Activated CD8-positive, alpha-beta T cell treated with anti-CD3 and anti-CD28 coated beads for 36 hours (primary cell): ENCODE measurements at regions not wholly inside any gene's neighbourhood (a gene's known extent, or its start where the extent isn't known, plus 50 kb on each side); places are given as distances from the start of the nearest gene placed in this dataset.

Experiments used
- ATAC-seq: fragments of 200-7000 bp; cut with Tn5 transposase; one replicate; pipeline ENCODE4 v1.10.0; 2021; ENCODE audit warnings: mild to moderate bottlenecking, moderate library complexity
- CTCF ChIA-PET: fragments of 350-600 bp; sonication (Branson Sonifier 250); formaldehyde crosslinking; loops from one replicate; lab custom pipeline; 2021; ENCODE audit warnings: antibody characterized with exemption; lab: Charles Lee
- POLR2A ChIA-PET: fragments of 350-600 bp; sonication (Branson Sonifier 250); formaldehyde crosslinking; loops from one replicate; lab custom pipeline; 2021; ENCODE audit warnings: antibody characterized with exemption; lab: Charles Lee
- DNase-seq: peaks from one replicate; pipeline ENCODE4 v3.0.0-alpha.2; 2020
- H3K27ac Mint-ChIP-seq: one replicate; pipeline ENCODE4 v1.8.0; 2021; ENCODE audit warnings: mild to moderate bottlenecking, mixed read lengths
- H3K27me3 Mint-ChIP-seq: one replicate; pipeline ENCODE4 v1.8.0; 2021; ENCODE audit warnings: mixed read lengths
- H3K36me3 Mint-ChIP-seq: one replicate; pipeline ENCODE4 v1.8.0; 2021; ENCODE audit warnings: low read depth, mixed read lengths
- H3K4me1 Mint-ChIP-seq: one replicate; pipeline ENCODE4 v1.8.0; 2021; ENCODE audit warnings: low read depth, mixed read lengths
- H3K4me3 Mint-ChIP-seq: one replicate; pipeline ENCODE4 v1.8.0; 2021; ENCODE audit warnings: mild to moderate bottlenecking, moderate library complexity, mixed read lengths
- H3K9me3 Mint-ChIP-seq: one replicate; pipeline ENCODE4 v1.8.0; 2021; ENCODE audit warnings: mixed read lengths
- CTCF ChIP-seq: fragments of 200-600 bp; IDR thresholded peaks from one replicate; pipeline ENCODE4 v1.8.0; 2022; ENCODE audit warnings: antibody characterized with exemption, mild to moderate bottlenecking
- intact Hi-C: fragments of 100-400 bp; cut with micrococcal nuclease; formaldehyde crosslinking; loops from one replicate; pipeline ENCODE4 v1.10.0; 2022

GRCh38 chr15:96535148-96535547 lies 204.6 kb downstream of the NR2F2 start:
- no peaks in the 10 kb centered on the region for H3K9me3 Mint-ChIP-seq
- TF ChIP-seq CTCF = no peak
- DNase-seq (no peak), ATAC-seq (no peak)
- no peaks in the 10 kb centered on the region for H3K36me3 Mint-ChIP-seq
- intact Hi-C loops = no loop called here
- no peaks in the 10 kb centered on the region for H3K4me1 Mint-ChIP-seq
- no peak overlapping the region for H3K4me3 Mint-ChIP-seq
- ChIA-PET POLR2A (no interaction called here), CTCF (no interaction called here)
- H3K27me3 Mint-ChIP-seq = no peaks in the 10 kb centered on the region
- H3K27ac Mint-ChIP-seq = no peak overlapping the region

GRCh38 chr15:96538491-96538890 lies 208.0 kb downstream of the NR2F2 start:
- Mint-ChIP-seq H3K36me3 (no peaks in the 10 kb centered on the region), H3K27ac (no peak overlapping the region), H3K9me3 (no peaks in the 10 kb centered on the region), H3K27me3 (no peaks in the 10 kb centered on the region), H3K4me1 (no peaks in the 10 kb centered on the region), H3K4me3 (no peak overlapping the region)
- CTCF ChIA-PET = no interaction called here
- DNase-seq (no peak), ATAC-seq (no peak)
- no peak for TF ChIP-seq CTCF
- intact Hi-C loops = no loop called here
- POLR2A ChIA-PET = no interaction called here

- H3K27ac Mint-ChIP-seq = no peak overlapping the region
- POLR2A ChIA-PET = no interaction called here
- H3K27me3 Mint-ChIP-seq = no peaks in the 10 kb centered on the region
- no peak for TF ChIP-seq CTCF
- no peaks in the 10 kb centered on the region for H3K9me3 Mint-ChIP-seq
- DNase-seq (no peak), ATAC-seq (no peak)
- no peak overlapping the region for H3K4me3 Mint-ChIP-seq
- H3K36me3 Mint-ChIP-seq = no peaks in the 10 kb centered on the region
- H3K4me1 Mint-ChIP-seq = no peaks in the 10 kb centered on the region
- intact Hi-C loops = no loop called here
- CTCF ChIA-PET = no interaction called here
Observed at GRCh38 chr15:96540283-96540682, 209.8 kb downstream of the NR2F2 start.

- TF ChIP-seq CTCF = no peak
- Mint-ChIP-seq H3K4me3 (no peak overlapping the region), H3K4me1 (no peaks in the 10 kb centered on the region), H3K9me3 (no peaks in the 10 kb centered on the region), H3K36me3 (no peaks in the 10 kb centered on the region), H3K27ac (no peak overlapping the region), H3K27me3 (no peaks in the 10 kb centered on the region)
- ChIA-PET CTCF (no interaction called here), POLR2A (no interaction called here)
- DNase-seq (no peak), ATAC-seq (no peak)
- intact Hi-C loops = no loop called here
Observed at GRCh38 chr15:96542130-96542770, 211.8 kb downstream of the NR2F2 start.

- H3K4me1 Mint-ChIP-seq = no peaks in the 10 kb centered on the region
- no peaks in the 10 kb centered on the region for H3K27me3 Mint-ChIP-seq
- ATAC-seq = no peak
- no peaks in the 10 kb centered on the region for H3K9me3 Mint-ChIP-seq
- no peak for TF ChIP-seq CTCF
- ChIA-PET CTCF (no interaction called here), POLR2A (no interaction called here)
- H3K4me3 Mint-ChIP-seq = no peak overlapping the region
- H3K27ac Mint-ChIP-seq = no peak overlapping the region
- no peak for DNase-seq
- H3K36me3 Mint-ChIP-seq = no peaks in the 10 kb centered on the region
- intact Hi-C loops = no loop called here
Observed at GRCh38 chr15:96544162-96544756, 213.8 kb downstream of the NR2F2 start.
